OCI-LY7 (cell line): ENCODE measurements at regions not wholly inside any gene's neighbourhood (a gene's known extent, or its start where the extent isn't known, plus 50 kb on each side); places are given as distances from the start of the nearest gene placed in this dataset.

Source experiments
- BruUV-seq: library from RNA; stranded (reverse); fragments of 400-500 nt; replicated peaks from 2 replicates; lab custom pipeline; 2021; lab: Mats Ljungman, UMichigan
- CTCF ChIA-PET: fragments of 300-600 bp; sonication (Branson Sonifier 250); formaldehyde crosslinking; loops from one replicate; lab custom pipeline; 2022; ENCODE audit warnings: antibody characterized with exemption; ENCODE audit not compliant: unreplicated experiment; lab: Charles Lee
- POLR2A ChIA-PET: fragments of 300-600 bp; sonication (Branson Sonifier 250); formaldehyde crosslinking; loops from one replicate; lab custom pipeline; 2022; ENCODE audit warnings: antibody characterized with exemption; lab: Charles Lee
- DNase-seq: peaks from one replicate; pipeline ENCODE4 v3.0.0-alpha.2; 2015; ENCODE audit warnings: low spot score
- H2AFZ ChIP-seq: fragments of 200-600 bp; sonication (generic), shearing (Covaris generic); 2 replicates; pipeline ENCODE4 v1.6.1; 2014; ENCODE audit warnings: mild to moderate bottlenecking, antibody characterized with exemption, low read length, moderate library complexity
- H3K27ac ChIP-seq: fragments of 200-600 bp; sonication (generic); 2 replicates; pipeline ENCODE4 v1.5.1; 2014; ENCODE audit warnings: mixed run types, low read depth, mild to moderate bottlenecking, moderate library complexity, low read length, inconsistent platforms; ENCODE audit not compliant: poor library complexity, severe bottlenecking
- H3K36me3 ChIP-seq: fragments of 200-600 bp; sonication (generic); 2 replicates; pipeline ENCODE4 v1.6.1; 2014; ENCODE audit warnings: mild to moderate bottlenecking, antibody characterized with exemption, low read length, moderate library complexity, mixed read lengths; ENCODE audit not compliant: insufficient read depth
- H3K4me1 ChIP-seq: fragments of 200-600 bp; sonication (generic); 2 replicates; pipeline ENCODE4 v1.5.1; 2014; ENCODE audit warnings: mild to moderate bottlenecking, low read length; ENCODE audit not compliant: insufficient read depth, poor library complexity, severe bottlenecking
- H3K4me2 ChIP-seq: fragments of 200-600 bp; sonication (generic); 2 replicates; pipeline ENCODE4 v1.6.1; 2014; ENCODE audit warnings: mild to moderate bottlenecking, low read length
- H3K4me3 ChIP-seq: fragments of 200-600 bp; sonication (generic); 2 replicates; pipeline ENCODE4 v1.5.1; 2014; ENCODE audit warnings: mild to moderate bottlenecking, low read depth, low read length; ENCODE audit not compliant: poor library complexity, severe bottlenecking
- H3K79me2 ChIP-seq: fragments of 200-600 bp; sonication (generic); 2 replicates; pipeline ENCODE4 v1.6.1; 2016; ENCODE audit warnings: low read depth, mild to moderate bottlenecking, low read length, moderate library complexity, mixed read lengths; ENCODE audit not compliant: insufficient read depth
- H3K9me2 ChIP-seq: fragments of 200-600 bp; sonication (generic); 2 replicates; pipeline ENCODE4 v1.6.1; 2016; ENCODE audit warnings: mild to moderate bottlenecking, low read length, mixed read lengths; ENCODE audit not compliant: insufficient read depth
- H3K9me3 ChIP-seq: fragments of 200-600 bp; sonication (generic); 2 replicates; pipeline ENCODE4 v1.6.1; 2014; ENCODE audit warnings: mild to moderate bottlenecking, mixed run types, low read length, mixed read lengths
- H4K20me1 ChIP-seq: fragments of 200-600 bp; sonication (generic); 2 replicates; pipeline ENCODE4 v1.6.1; 2014; ENCODE audit warnings: mild to moderate bottlenecking, antibody characterized with exemption, low read length, moderate library complexity, mixed read lengths; ENCODE audit not compliant: insufficient read depth
- CTCF ChIP-seq: fragments of 200-600 bp; sonication (generic); conservative IDR thresholded peaks from 2 replicates; pipeline ENCODE4 v1.5.1; 2014; ENCODE audit warnings: mild to moderate bottlenecking, antibody characterized with exemption, low read length, moderate library complexity, mixed read lengths
- EZH2phosphoT487 ChIP-seq: fragments of 200-600 bp; sonication (generic); IDR thresholded peaks from 2 replicates; pipeline ENCODE4 v1.6.1; 2018; ENCODE audit warnings: low read depth, borderline replicate concordance, mild to moderate bottlenecking, mixed run types, antibody characterized with exemption, low read length, moderate library complexity, mixed read lengths
- intact Hi-C: fragments of 100-400 bp; cut with micrococcal nuclease; formaldehyde crosslinking; loops from one replicate; pipeline ENCODE4 v1.10.0; 2022; ENCODE audit not compliant: unreplicated experiment

DNA sequence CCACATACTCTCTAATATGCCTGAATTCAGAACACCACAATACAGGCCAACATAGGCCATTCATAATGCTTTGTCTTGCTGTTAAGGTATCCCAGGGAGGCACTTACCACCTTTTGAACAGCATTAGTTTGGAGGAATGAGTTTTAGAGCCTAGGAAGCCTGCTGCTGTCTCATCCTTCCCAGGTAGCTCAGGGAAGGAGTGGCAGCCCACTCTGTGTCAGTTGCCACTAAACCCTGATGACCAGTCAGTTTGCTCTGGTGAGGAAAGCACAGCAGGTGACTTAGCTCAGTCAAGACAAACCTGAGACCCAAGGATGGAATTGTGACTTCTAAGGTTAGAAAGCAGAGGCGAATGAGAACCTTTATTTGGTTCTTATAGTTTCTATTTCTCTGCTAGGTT is 337.4 kb upstream of the ATP10B start:
- Histone ChIP-seq H2AFZ (no peak overlapping the region), H3K9me3 (no peaks in the 10 kb centered on the region), H3K36me3 (no peaks in the 10 kb centered on the region), H4K20me1 (no peaks in the 10 kb centered on the region), H3K4me2 (no peak overlapping the region), H3K4me3 (no peak overlapping the region), H3K4me1 (no peaks in the 10 kb centered on the region), H3K27ac (no peak overlapping the region), H3K9me2 (no peaks in the 10 kb centered on the region), H3K79me2 (no peaks in the 10 kb centered on the region)
- POLR2A ChIA-PET: no interaction called here
- no TSS peak for BruUV-seq
- intact Hi-C loops: no loop called here
- no peak for TF ChIP-seq EZH2phosphoT487
- TF ChIP-seq CTCF: no peak
- CTCF ChIA-PET: no interaction called here
- no peak for DNase-seq

GRCh38 chr5:161183559-161183958 is 331.5 kb upstream of the ATP10B start:
- Histone ChIP-seq H3K4me3 (no peak overlapping the region), H3K79me2 (no peaks in the 10 kb centered on the region), H2AFZ (no peak overlapping the region), H3K36me3 (no peaks in the 10 kb centered on the region), H3K4me2 (no peak overlapping the region), H3K9me2 (no peaks in the 10 kb centered on the region), H3K27ac (no peak overlapping the region), H3K9me3 (no peaks in the 10 kb centered on the region), H4K20me1 (no peaks in the 10 kb centered on the region), H3K4me1 (no peaks in the 10 kb centered on the region)
- DNase-seq: no peak
- BruUV-seq: no TSS peak
- intact Hi-C loops: no loop called here
- TF ChIP-seq CTCF: no peak
- TF ChIP-seq EZH2phosphoT487: no peak
- POLR2A ChIA-PET: no interaction called here
- CTCF ChIA-PET: no interaction called here

GRCh38 chr5:161176221-161176620 is 324.2 kb upstream of the ATP10B start:
- intact Hi-C loops: no loop called here
- POLR2A ChIA-PET: interaction anchor here (1.0 kb wide), 1 partner anchor 119 kb away, joined by 3 read pairs; no protein-coding TSS in a partner anchor
- Histone ChIP-seq H3K9me3 (no peaks in the 10 kb centered on the region), H3K27ac (no peak overlapping the region), H3K79me2 (no peaks in the 10 kb centered on the region), H3K9me2 (no peaks in the 10 kb centered on the region), H3K4me3 (no peak overlapping the region), H3K4me1 (no peaks in the 10 kb centered on the region), H4K20me1 (no peaks in the 10 kb centered on the region), H2AFZ (no peak overlapping the region), H3K4me2 (no peak overlapping the region), H3K36me3 (no peaks in the 10 kb centered on the region)
- CTCF ChIA-PET: no interaction called here
- TF ChIP-seq EZH2phosphoT487 (no peak), CTCF (no peak)
- DNase-seq: no peak
- no TSS peak for BruUV-seq
